ENCODE measurements at regions not wholly inside any gene's neighbourhood (a gene's known extent, or its start where the extent isn't known, plus 50 kb on each side); places are given as distances from the start of the nearest gene placed in this dataset.

DNA sequence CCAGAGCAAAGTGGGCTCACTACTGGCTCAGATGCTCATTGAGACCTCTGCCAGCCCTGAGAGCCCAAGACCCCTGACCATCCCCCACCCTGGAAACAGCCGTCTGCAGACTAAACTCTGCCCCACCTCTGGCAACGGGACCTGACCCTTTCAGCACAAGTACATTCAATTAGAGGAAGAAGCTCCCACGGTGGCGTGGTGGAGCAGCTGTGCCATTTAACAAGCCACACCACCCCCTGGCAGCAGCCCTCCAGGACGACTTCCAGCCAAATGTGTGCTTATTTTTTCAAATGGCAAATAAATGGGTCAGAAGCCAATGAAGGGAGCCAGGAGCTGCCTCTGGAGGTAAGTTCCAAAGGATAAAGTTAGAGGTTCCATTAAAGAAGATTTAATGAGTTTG is 226.7 kb downstream of the NPHP4 start:
- TF ChIP-seq, protein P1, sequence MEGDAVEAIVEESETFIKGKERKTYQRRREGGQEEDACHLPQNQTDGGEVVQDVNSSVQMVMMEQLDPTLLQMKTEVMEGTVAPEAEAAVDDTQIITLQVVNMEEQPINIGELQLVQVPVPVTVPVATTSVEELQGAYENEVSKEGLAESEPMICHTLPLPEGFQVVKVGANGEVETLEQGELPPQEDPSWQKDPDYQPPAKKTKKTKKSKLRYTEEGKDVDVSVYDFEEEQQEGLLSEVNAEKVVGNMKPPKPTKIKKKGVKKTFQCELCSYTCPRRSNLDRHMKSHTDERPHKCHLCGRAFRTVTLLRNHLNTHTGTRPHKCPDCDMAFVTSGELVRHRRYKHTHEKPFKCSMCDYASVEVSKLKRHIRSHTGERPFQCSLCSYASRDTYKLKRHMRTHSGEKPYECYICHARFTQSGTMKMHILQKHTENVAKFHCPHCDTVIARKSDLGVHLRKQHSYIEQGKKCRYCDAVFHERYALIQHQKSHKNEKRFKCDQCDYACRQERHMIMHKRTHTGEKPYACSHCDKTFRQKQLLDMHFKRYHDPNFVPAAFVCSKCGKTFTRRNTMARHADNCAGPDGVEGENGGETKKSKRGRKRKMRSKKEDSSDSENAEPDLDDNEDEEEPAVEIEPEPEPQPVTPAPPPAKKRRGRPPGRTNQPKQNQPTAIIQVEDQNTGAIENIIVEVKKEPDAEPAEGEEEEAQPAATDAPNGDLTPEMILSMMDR (IDR thresholded peaks at IDR 0.05), result no peak
- intact Hi-C loops (cut with DNase I; ENCODE audit: low total_unique reads), result no loop called here
- DNase-seq (ENCODE audit: low spot score in 2 of 2), result no peak
- WGBS, 2 donors, result 5 to 10% methylated on average over 3 to 5 of the region's 5 CpGs
- H3K4me3 ChIP-seq (ENCODE audit: low read depth, poor library complexity, severe bottlenecking), result no peak overlapping the region

DNA sequence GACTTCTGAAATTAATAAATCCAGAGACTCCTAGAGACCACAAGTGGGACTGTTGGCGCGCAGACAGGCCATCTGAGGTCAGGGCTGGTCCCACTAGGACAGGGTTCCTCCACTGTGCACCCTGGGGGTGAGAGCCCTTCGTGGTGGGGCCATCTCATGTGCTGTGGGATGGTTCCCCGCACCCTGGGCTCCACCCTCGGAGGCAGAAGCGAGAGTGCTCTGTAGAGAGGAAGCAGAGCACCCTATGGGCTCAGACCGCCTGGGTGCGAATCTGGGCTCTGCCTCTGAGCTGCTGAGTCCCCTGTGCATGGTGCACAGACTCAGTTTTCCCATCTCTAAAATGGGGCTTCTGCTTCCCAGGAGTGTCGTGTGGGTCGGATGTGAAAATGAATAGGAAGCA is 227.3 kb downstream of the NPHP4 start:
- no peak for DNase-seq (ENCODE audit: low spot score in 2 of 2)
- no peak overlapping the region for H3K4me3 ChIP-seq (ENCODE audit: low read depth, poor library complexity, severe bottlenecking)
- TF ChIP-seq POLR2A (IDR thresholded peaks at IDR 0.05), result no peak
- TF ChIP-seq, protein P1 (IDR thresholded peaks at IDR 0.05), result no peak
- intact Hi-C loops (cut with DNase I; ENCODE audit: low total_unique reads), result no loop called here
- WGBS, 2 donors, result 75 to 76% methylated on average over 5 to 10 of the region's 10 CpGs

DNA sequence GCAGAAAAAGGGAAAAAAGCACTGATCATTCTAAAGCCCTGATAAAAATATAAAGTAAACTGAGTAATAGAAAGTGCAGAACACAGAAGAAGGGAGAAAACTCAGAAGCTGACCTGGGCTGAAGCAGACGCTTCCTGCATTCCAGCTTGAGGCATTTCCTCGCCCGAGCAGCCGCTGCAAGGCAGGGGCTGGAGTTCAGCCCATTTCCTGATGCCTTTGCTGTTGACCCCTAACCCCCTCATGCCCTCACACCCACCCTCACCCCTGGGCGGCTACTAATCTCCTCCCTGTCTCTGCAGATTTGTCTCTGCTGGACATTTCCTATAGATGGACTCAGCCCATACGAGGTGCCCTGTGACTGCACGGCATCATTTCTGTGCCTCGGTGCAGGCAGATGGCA is 227.8 kb downstream of the NPHP4 start:
- DNase-seq (ENCODE audit: low spot score in 2 of 2), result no peak
- TF ChIP-seq, protein P1 (IDR thresholded peaks at IDR 0.05), result no peak
- no peak for TF ChIP-seq POLR2A (IDR thresholded peaks at IDR 0.05)
- no peak overlapping the region for H3K4me3 ChIP-seq (ENCODE audit: low read depth, poor library complexity, severe bottlenecking)
- WGBS, 2 donors, result 38 to 45% methylated on average over 8 of the region's 8 CpGs
- intact Hi-C loops (cut with DNase I; ENCODE audit: low total_unique reads), result no loop called here

DNA sequence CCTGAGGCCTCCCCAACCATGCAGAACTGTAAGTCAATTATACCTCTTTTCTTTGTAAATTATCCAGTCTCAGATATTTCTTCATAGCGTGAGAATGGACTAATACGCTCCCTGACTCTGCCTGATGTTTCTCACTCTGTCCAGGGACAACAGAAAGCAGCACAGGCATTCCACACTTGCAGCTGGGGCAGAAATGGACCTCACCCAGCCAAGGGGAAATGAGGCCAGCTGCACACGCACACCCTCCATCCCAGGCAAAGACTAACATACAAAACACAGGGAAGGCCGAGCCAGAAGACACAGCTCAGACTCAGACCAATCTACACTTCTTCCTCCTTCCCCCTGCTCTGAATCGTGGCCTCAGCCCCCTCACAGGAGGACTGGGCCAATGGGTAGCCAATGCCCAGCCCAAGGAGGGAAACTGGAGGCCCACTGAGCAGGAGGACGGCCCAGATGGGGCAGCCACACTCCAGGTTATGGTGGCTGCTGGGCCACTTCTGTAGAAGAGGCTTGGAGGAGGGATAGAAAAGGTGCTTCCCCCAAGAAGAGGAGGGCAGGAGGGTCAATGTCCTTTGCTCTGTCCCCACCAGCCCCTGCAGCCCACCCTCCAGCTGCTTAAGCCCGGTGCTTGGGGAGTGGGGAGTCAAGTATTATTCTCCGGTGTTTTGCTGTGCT is 228.4 kb downstream of the NPHP4 start:
- no peak for DNase-seq (ENCODE audit: low spot score in 2 of 2)
- 68 to 74% methylated on average over 8 of the region's 8 CpGs for WGBS, 2 donors
- intact Hi-C loops (cut with DNase I; ENCODE audit: low total_unique reads), result no loop called here
- TF ChIP-seq, protein P1 (IDR thresholded peaks at IDR 0.05), result no peak
- no peak for TF ChIP-seq POLR2A (IDR thresholded peaks at IDR 0.05)
- H3K4me3 ChIP-seq (ENCODE audit: low read depth, poor library complexity, severe bottlenecking), result no peak overlapping the region

DNA sequence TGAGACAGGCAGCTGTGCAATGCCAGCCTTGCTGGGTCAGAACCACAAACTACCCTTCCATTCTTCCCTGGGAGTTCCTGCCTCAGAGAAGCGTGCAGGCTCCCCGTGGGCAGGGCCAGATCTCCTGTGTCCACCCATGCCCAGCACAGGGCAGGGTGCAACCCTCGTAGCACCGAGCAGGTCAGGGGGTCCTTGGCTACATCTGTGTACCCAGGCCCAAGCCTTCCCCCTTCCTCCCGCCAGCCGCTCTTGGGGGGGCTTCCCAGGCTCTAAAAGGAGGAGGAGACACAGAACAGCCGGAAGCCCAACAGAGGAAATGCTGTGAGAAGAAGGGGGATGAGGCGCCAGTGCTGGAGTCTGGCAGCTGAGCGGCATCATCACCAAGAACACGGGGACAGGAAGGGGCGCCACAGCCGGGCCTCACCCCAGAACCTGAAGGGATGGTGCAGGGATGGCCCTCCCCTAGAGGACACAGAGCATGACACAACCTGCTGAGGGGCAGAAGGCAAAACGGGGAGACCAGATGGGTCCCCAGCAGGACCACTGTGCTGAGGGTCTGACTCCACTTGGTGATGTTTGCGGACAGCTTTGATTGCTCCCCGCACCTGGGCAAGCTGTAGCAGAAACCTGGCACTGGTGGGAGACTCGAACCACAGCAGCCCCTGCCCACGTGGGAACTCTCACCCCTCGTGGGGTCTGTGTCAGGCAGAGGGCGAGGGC is 233.2 kb downstream of the NPHP4 start:
- TF ChIP-seq, protein P1 (IDR thresholded peaks at IDR 0.05), result no peak
- no peak for TF ChIP-seq POLR2A (IDR thresholded peaks at IDR 0.05)
- DNase-seq (ENCODE audit: low spot score in 2 of 2), result no peak
- intact Hi-C loops (cut with DNase I; ENCODE audit: low total_unique reads), result no loop called here
- H3K4me3 ChIP-seq (ENCODE audit: low read depth, poor library complexity, severe bottlenecking), result no peak overlapping the region
- 64 to 77% methylated on average over 12 to 15 of the region's 19 CpGs for WGBS, 2 donors

Measured in lower leg skin (tissue), 4 donors.